ENCODE measurements at regions not wholly inside any gene's neighbourhood (a gene's known extent, or its start where the extent isn't known, plus 50 kb on each side); places are given as distances from the start of the nearest gene placed in this dataset.

DNA sequence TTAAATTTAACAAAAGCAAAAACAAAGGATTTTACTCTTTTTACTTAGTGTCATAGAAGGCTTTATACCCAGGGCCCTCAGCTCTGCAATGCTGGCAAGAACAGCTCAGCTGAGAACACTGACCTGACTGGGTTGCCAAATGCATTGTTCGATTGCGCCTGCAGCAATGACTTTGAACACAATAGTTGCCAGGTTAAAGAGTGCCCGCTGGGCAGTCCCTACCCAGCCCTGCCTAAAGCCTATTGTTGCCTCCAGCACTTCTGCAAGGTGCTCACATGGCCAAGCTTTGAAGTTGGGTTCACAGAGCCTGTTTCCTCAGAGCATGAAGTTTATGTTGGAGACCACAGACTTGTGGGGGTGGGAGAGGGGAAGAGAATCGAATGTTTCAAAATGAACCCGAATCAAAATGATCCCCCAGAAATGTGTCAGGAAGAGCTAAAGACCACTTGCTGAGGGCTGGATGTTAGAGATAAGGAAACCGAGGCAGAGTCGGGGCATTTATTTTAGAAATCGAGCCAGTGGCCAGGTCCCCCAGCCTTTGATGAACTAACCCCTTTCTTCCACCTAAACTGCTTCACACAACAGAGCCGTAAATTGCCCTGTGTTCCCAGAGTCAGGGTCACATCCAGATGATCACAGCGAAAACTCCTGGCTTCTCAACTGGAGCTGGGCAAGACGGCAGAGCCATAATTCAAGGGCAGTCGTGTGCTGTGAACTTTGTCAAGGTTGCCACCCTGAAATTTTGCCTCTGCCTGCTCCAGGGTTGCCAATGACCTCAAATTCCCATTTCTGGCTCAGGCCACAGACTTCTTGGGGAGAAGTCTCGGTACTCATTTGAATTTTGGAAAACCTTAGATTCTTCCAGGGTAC, 55.0 kb downstream of the FOXA2 start:
- Mint-ChIP-seq H3K4me1 (no peaks in the 10 kb centered on the region), H3K36me3 (no peaks in the 10 kb centered on the region), H3K27me3 (no peaks in the 10 kb centered on the region), H3K9me3 (peaks cover 0 to 10% (median 3%) of the 10 kb centered on the region in 8 donors), H3K27ac (no peak overlapping the region), H3K4me3 (no peak overlapping the region)
- Histone ChIP-seq H3K4me3 (ENCODE audit: low read length in 2 of 2) (no peak overlapping the region), H3K27me3 (ENCODE audit: insufficient read depth, low read length) (no peaks in the 10 kb centered on the region), H3K36me3 (ENCODE audit: insufficient read depth, low read length) (no peaks in the 10 kb centered on the region), H3K9me3 (ENCODE audit: control insufficient read depth in 1 of 2, low read length in 2 of 2) (no peaks in the 10 kb centered on the region), H3K4me1 (ENCODE audit: insufficient read depth, low read length) (no peaks in the 10 kb centered on the region), H3K27ac (ENCODE audit: low read depth, low read length) (no peak overlapping the region)
- CTCF ChIA-PET (ENCODE audit: partially characterized antibody) = no interaction called here
- intact Hi-C loops (cut with micrococcal nuclease) = no loop called here
- DNase-seq = no peak
- POLR2A ChIA-PET (ENCODE audit: partially characterized antibody) = no interaction called here

DNA sequence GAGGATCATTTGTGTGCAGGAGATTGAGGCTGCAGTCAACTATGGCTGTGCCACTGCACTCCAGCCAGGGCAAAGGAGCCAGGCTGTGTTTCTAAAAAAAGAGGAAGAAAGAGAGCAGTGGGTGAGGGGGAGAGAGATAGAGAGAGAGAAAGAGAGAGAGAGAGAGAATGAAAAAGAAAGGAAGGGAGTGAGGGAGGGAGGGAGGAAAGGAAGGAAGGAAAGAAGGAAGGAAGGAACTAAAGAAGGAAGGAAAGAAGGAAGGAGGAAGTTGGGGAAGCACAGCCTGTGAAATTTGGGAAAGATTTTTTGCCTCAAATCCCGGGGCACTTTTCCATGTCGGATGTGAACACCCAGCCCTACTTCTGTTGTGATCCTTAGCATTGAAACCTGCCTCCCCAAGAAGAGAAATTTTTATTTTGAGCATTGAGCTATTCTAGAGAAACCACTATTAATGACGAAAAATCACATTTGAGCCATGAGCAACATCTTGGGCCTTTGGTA, 57.8 kb downstream of the FOXA2 start:
- no peaks in the 10 kb centered on the region for H3K36me3 ChIP-seq (ENCODE audit: insufficient read depth, low read length)
- H3K4me3 ChIP-seq (ENCODE audit: low read length in 2 of 2) = no peak overlapping the region
- ChIA-PET CTCF (ENCODE audit: partially characterized antibody) (no interaction called here), POLR2A (ENCODE audit: partially characterized antibody) (no interaction called here)
- no peak for DNase-seq
- intact Hi-C loops (cut with micrococcal nuclease) = no loop called here
- no peaks in the 10 kb centered on the region for H3K9me3 ChIP-seq (ENCODE audit: control insufficient read depth in 1 of 2, low read length in 2 of 2)
- no peak overlapping the region for H3K27ac ChIP-seq (ENCODE audit: low read depth, low read length)
- Mint-ChIP-seq H3K4me3 (no peak overlapping the region), H3K27me3 (no peaks in the 10 kb centered on the region), H3K36me3 (no peaks in the 10 kb centered on the region), H3K4me1 (no peaks in the 10 kb centered on the region), H3K27ac (no peak overlapping the region), H3K9me3 (peaks cover 0 to 12% (median 4%) of the 10 kb centered on the region in 8 donors)
- H3K27me3 ChIP-seq (ENCODE audit: insufficient read depth, low read length) = no peaks in the 10 kb centered on the region
- H3K4me1 ChIP-seq (ENCODE audit: insufficient read depth, low read length) = no peaks in the 10 kb centered on the region

DNA sequence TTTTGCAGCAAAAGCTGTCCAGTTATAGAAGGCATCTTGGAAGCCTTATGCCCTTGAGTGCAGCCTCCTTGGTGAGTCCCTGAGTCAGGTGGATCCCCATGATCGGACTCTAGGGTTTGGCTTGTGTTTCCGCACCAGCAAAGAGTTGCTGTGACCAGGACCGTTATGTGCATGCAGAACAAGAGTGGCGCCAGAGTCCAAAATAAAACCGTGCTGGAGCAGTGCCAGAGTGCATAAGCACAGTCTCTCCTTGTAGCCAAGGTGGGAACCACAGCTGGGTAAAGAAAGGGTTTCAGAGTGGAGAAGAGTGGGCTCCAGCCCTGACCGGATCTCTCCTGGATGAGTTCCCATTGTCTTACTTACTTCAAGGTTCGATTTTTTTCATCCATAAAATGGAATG, 58.6 kb downstream of the FOXA2 start:
- intact Hi-C loops (cut with micrococcal nuclease) = no loop called here
- ChIA-PET CTCF (ENCODE audit: partially characterized antibody) (no interaction called here), POLR2A (ENCODE audit: partially characterized antibody) (no interaction called here)
- DNase-seq = no peak
- no peaks in the 10 kb centered on the region for H3K4me1 Mint-ChIP-seq
- peaks cover 0 to 12% (median 3%) of the 10 kb centered on the region in 8 donors for H3K9me3 Mint-ChIP-seq
- Histone ChIP-seq H3K9me3 (ENCODE audit: control insufficient read depth in 1 of 2, low read length in 2 of 2) (no peaks in the 10 kb centered on the region), H3K36me3 (ENCODE audit: insufficient read depth, low read length) (no peaks in the 10 kb centered on the region), H3K4me3 (ENCODE audit: low read length in 2 of 2) (no peak overlapping the region), H3K27ac (ENCODE audit: low read depth, low read length) (no peak overlapping the region), H3K27me3 (ENCODE audit: insufficient read depth, low read length) (no peaks in the 10 kb centered on the region), H3K4me1 (ENCODE audit: insufficient read depth, low read length) (no peaks in the 10 kb centered on the region)
- H3K27me3 Mint-ChIP-seq = no peaks in the 10 kb centered on the region
- H3K27ac Mint-ChIP-seq = no peak overlapping the region
- no peak overlapping the region for H3K4me3 Mint-ChIP-seq
- H3K36me3 Mint-ChIP-seq = no peaks in the 10 kb centered on the region

DNA sequence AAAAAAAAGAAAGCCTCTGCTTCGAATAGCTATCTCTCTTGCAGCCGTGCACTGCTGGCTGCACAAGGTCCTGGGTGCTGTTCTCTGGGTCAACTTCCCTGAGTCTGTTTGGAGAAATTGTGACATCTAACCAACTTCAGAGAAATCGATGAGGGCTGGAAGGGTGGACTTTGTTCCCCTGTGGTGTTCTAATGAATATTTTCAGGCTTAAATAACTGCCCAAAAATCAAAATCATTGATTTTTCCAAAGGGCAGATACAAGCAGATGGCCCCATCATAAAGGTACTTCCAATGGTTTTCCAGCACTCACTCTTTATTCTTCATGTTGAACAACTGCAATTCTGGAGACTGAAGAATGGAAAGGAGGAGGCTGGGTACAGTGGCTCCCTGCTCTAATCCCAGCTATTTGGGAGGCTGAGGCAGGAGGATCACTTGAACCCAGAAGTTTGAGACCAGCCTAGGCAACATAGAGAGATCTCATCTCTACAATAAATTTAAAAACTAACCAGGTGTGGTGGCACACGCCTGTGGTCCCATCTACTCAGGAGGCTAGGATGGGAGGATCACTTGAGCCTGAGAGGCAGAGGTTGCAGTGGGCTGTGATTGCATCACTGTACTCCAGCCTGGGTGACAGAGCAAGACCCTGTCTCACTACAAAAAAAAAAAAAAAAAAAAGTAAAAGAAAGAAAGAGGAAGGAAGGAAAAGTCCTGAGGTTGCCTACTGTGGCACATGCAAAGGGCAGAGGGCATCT, 59.1 kb downstream of the FOXA2 start:
- Histone ChIP-seq H3K4me1 (ENCODE audit: insufficient read depth, low read length) (no peaks in the 10 kb centered on the region), H3K27me3 (ENCODE audit: insufficient read depth, low read length) (no peaks in the 10 kb centered on the region), H3K36me3 (ENCODE audit: insufficient read depth, low read length) (no peaks in the 10 kb centered on the region), H3K4me3 (ENCODE audit: low read length in 2 of 2) (no peak overlapping the region), H3K27ac (ENCODE audit: low read depth, low read length) (no peak overlapping the region), H3K9me3 (ENCODE audit: control insufficient read depth in 1 of 2, low read length in 2 of 2) (no peaks in the 10 kb centered on the region)
- H3K4me3 Mint-ChIP-seq = no peak overlapping the region
- ChIA-PET CTCF (ENCODE audit: partially characterized antibody) (no interaction called here), POLR2A (ENCODE audit: partially characterized antibody) (no interaction called here)
- H3K27ac Mint-ChIP-seq = no peak overlapping the region
- peaks cover 0 to 12% (median 4%) of the 10 kb centered on the region in 8 donors for H3K9me3 Mint-ChIP-seq
- DNase-seq = no peak
- intact Hi-C loops (cut with micrococcal nuclease) = no loop called here
- no peaks in the 10 kb centered on the region for H3K27me3 Mint-ChIP-seq
- no peaks in the 10 kb centered on the region for H3K4me1 Mint-ChIP-seq
- no peaks in the 10 kb centered on the region for H3K36me3 Mint-ChIP-seq

DNA sequence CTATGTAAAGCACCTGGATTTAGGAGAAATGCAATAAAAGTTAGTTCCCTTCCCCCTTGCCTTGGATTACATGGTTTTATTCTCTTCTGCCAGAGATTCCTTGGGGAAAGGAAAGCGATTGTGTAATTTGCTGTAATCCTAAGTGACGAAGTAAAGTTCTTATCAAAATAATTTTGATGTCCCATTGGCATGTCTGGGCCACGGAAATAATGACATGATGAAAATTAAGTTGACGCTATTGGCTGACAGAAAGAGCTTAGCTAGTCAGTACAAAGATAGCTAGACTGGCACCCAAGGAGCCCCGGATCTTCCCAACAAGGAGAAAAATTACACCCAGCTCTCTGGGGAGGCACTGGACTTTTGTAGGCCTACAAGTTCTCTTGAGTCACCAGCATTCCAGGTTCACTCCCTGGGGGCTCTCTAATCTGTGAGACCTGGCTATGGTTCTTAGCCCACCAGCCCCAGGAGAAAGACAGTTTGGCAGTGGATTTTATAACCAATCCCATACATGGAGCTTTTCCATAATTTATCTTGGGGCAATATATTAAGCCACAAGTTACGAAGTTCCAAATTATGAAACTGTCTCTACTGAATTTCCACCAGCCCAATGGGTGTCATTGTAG, 59.9 kb downstream of the FOXA2 start:
- Histone ChIP-seq H3K4me3 (ENCODE audit: low read length in 2 of 2) (no peak overlapping the region), H3K36me3 (ENCODE audit: insufficient read depth, low read length) (no peaks in the 10 kb centered on the region), H3K27ac (ENCODE audit: low read depth, low read length) (no peak overlapping the region), H3K9me3 (ENCODE audit: control insufficient read depth in 1 of 2, low read length in 2 of 2) (no peaks in the 10 kb centered on the region), H3K4me1 (ENCODE audit: insufficient read depth, low read length) (no peaks in the 10 kb centered on the region), H3K27me3 (ENCODE audit: insufficient read depth, low read length) (no peaks in the 10 kb centered on the region)
- Mint-ChIP-seq H3K4me1 (no peaks in the 10 kb centered on the region), H3K4me3 (no peak overlapping the region), H3K27ac (peak overlapping the region in 1 of 7 donors; percentile 35), H3K36me3 (no peaks in the 10 kb centered on the region), H3K9me3 (peaks cover 0 to 12% (median 5%) of the 10 kb centered on the region in 8 donors), H3K27me3 (no peaks in the 10 kb centered on the region)
- POLR2A ChIA-PET (ENCODE audit: partially characterized antibody) = no interaction called here
- DNase-seq = no peak
- intact Hi-C loops (cut with micrococcal nuclease) = no loop called here
- CTCF ChIA-PET (ENCODE audit: partially characterized antibody) = no interaction called here

DNA sequence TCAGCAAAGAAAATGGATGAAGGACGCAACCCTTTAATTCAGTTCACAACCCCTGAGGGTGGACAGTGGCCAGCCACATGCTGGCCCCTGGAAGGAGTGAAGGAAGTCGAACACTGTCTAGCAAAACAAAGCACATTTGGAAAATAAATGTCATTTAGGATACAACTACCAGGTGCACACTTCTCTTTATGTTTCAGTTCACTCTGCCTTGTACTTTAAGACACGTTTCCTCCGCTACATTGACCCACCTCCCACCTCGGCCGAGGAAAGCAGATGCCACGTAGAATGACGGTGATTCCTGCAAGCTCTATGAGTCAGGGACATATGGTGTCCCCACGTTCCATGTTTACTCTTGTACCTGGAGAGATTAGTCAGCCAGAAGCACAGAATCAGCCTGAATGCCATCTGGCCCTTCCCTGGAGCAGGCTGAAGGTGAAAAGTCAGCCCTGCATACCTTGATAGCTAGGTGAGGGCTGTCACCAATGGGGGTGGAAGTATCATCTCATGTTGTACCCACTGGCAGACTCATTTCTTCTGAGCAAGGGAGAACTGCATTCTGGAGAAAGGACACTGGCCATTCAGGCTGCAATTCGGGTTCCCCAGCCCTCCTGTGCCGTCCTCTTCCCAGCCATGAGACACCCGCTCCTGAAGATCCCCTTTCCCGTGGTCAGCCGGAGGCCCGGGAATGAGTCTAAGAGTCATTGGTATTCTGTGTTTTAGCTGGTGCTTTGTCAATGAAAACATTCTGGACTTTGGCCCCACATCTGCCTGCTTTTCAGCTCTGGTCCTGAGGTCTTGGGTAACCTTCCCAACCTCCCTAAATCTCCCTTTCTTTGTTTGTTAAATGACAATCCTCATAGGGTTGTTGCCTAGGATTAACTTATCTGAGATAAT, 60.6 kb downstream of the FOXA2 start:
- Mint-ChIP-seq H3K27me3 (no peaks in the 10 kb centered on the region), H3K4me3 (no peak overlapping the region), H3K4me1 (no peaks in the 10 kb centered on the region), H3K36me3 (no peaks in the 10 kb centered on the region), H3K27ac (peak overlapping the region in 1 of 7 donors; percentile 35), H3K9me3 (peaks cover 0 to 12% (median 5%) of the 10 kb centered on the region in 8 donors)
- ChIA-PET POLR2A (ENCODE audit: partially characterized antibody) (no interaction called here), CTCF (ENCODE audit: partially characterized antibody) (no interaction called here)
- no peak for DNase-seq
- Histone ChIP-seq H3K4me1 (ENCODE audit: insufficient read depth, low read length) (no peaks in the 10 kb centered on the region), H3K27me3 (ENCODE audit: insufficient read depth, low read length) (no peaks in the 10 kb centered on the region), H3K27ac (ENCODE audit: low read depth, low read length) (no peak overlapping the region), H3K36me3 (ENCODE audit: insufficient read depth, low read length) (no peaks in the 10 kb centered on the region), H3K9me3 (ENCODE audit: control insufficient read depth in 1 of 2, low read length in 2 of 2) (no peaks in the 10 kb centered on the region), H3K4me3 (ENCODE audit: low read length in 2 of 2) (no peak overlapping the region)
- intact Hi-C loops (cut with micrococcal nuclease) = no loop called here

DNA sequence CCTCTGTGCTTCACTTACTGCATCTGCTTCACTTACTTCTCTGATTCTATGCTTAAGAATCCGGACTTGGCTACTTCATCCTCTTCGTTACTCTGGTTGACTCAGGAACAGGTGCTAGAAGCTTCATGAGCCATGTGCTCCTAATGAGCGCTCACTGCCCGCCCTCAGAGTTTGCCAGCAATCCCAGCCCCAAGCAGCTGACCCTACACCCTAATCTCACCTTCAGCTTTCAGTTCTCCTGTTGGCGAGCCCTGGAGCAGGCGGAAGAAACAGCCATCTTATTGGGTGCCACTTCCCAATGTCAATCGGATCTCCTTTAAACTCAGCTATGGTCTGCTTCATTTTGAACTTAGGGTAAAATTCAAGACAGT, 61.3 kb downstream of the FOXA2 start:
- Histone ChIP-seq H3K36me3 (ENCODE audit: insufficient read depth, low read length) (no peaks in the 10 kb centered on the region), H3K9me3 (ENCODE audit: control insufficient read depth in 1 of 2, low read length in 2 of 2) (no peaks in the 10 kb centered on the region), H3K4me1 (ENCODE audit: insufficient read depth, low read length) (no peaks in the 10 kb centered on the region), H3K27ac (ENCODE audit: low read depth, low read length) (no peak overlapping the region), H3K4me3 (ENCODE audit: low read length in 2 of 2) (no peak overlapping the region), H3K27me3 (ENCODE audit: insufficient read depth, low read length) (no peaks in the 10 kb centered on the region)
- Mint-ChIP-seq H3K27me3 (no peaks in the 10 kb centered on the region), H3K4me3 (no peak overlapping the region), H3K36me3 (no peaks in the 10 kb centered on the region), H3K4me1 (no peaks in the 10 kb centered on the region), H3K9me3 (peaks cover 0 to 12% (median 6%) of the 10 kb centered on the region in 8 donors), H3K27ac (no peak overlapping the region)
- ChIA-PET CTCF (ENCODE audit: partially characterized antibody) (no interaction called here), POLR2A (ENCODE audit: partially characterized antibody) (no interaction called here)
- DNase-seq = no peak
- intact Hi-C loops (cut with micrococcal nuclease) = no loop called here

All from CD4-positive, alpha-beta memory T cell (primary cell).